Breast epithelium (tissue), 4 donors: ENCODE measurements at regions not wholly inside any gene's neighbourhood (a gene's known extent, or its start where the extent isn't known, plus 50 kb on each side); places are given as distances from the start of the nearest gene placed in this dataset.

Experiments
- DNase-seq, 2 donors: peaks; one replicate each; pipeline ENCODE4 v3.0.0-alpha.2; 2019; ENCODE audit warnings: low spot score in 2 of 2
- H3K27ac ChIP-seq, 2 donors: fragments of 200-600 bp; sonication (generic) in 1 of 2; one replicate each; pipeline ENCODE4 v1.5.1; 2016 to 2019; ENCODE audit warnings: mild to moderate bottlenecking in 1 of 2
- H3K27me3 ChIP-seq, 2 donors: fragments of 200-600 bp; sonication (generic) in 1 of 2; one replicate each; pipeline versions ENCODE4 v1.5.1 to v1.6.0; 2017 to 2019; ENCODE audit warnings: control low read depth in 1 of 2, mild to moderate bottlenecking in 1 of 2
- H3K36me3 ChIP-seq: fragments of 200-600 bp; one replicate; pipeline ENCODE4 v1.5.1; 2019
- H3K4me1 ChIP-seq, 2 donors: fragments of 200-600 bp; sonication (generic); one replicate each; pipeline ENCODE4 v1.5.1; 2016 to 2019; ENCODE audit warnings: control low read depth in 1 of 2
- H3K4me3 ChIP-seq, 3 donors: fragments of 200-600 bp; sonication (generic); 1 replicate in 2 of 3; 2 replicates in 1 of 3; pipeline ENCODE4 v1.5.1; 2016 to 2019; ENCODE audit warnings: mild to moderate bottlenecking in 3 of 3, moderate library complexity in 2 of 3
- H3K9me3 ChIP-seq, 2 donors: fragments of 200-600 bp; sonication (generic) in 1 of 2; one replicate each; pipeline ENCODE4 v1.5.1; 2016 to 2019; ENCODE audit warnings: control low read depth in 1 of 2
- POLR2A ChIP-seq: fragments of 450-650 bp; IDR thresholded peaks from one replicate; pipeline ENCODE4 v1.6.1; 2016; ENCODE audit warnings: antibody characterized with exemption, mild to moderate bottlenecking, moderate library complexity
- POLR2AphosphoS5 ChIP-seq, 3 donors: sonication (generic); formaldehyde crosslinking; IDR thresholded peaks; one replicate each; pipeline ENCODE4 v1.6.1; 2017; ENCODE audit warnings: antibody characterized with exemption in 3 of 3
- intact Hi-C: fragments of 100-400 bp; cut with DNase I; formaldehyde crosslinking; loops from one replicate; pipeline ENCODE4 v1.15.1; 2023; ENCODE audit warnings: low total_unique reads
- TF ChIP-seq, protein P1 (sequence below), 3 donors: fragments of 450-650 bp; IDR thresholded peaks; one replicate each; pipeline ENCODE4 v1.5.1; 2016 to 2017; ENCODE audit warnings: antibody characterized with exemption in 3 of 3, mild to moderate bottlenecking in 3 of 3, moderate library complexity in 3 of 3

DNA sequence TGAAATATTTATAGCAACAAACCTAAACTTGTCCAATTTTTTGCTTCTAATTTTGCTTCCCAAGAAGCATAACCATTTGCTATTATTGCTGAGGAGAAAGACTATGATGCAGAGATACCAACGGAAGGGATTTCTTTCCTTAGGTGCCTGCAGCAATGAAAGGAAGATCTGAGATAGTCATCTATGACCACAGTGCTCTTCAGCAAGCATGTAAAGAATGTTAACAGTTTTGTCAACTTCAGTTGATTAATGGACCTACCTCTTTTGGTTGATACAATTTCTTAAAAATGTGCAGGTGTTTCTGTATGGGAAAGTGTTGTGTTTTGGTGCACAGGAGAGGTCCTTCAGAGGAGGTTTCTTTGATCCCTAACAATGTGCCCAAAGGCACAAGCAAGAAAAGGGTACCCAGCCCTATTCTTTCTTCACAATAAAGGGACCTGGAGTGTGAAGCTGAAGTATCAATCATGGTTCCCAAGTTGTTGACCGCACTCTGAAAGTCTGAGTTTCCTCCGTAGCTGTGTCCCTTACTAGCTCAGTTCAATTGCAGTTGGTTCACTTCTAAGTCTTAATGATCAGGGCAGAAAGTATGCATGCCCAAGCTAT is 307.7 kb upstream of the KCNH8 start:
- H3K4me3 ChIP-seq, result no peak overlapping the region
- H3K9me3 ChIP-seq, result no peaks in the 10 kb centered on the region
- TF ChIP-seq POLR2A (no peak), POLR2AphosphoS5 (IDR thresholded peaks at IDR 0.05) (no peak)
- TF ChIP-seq, protein P1, sequence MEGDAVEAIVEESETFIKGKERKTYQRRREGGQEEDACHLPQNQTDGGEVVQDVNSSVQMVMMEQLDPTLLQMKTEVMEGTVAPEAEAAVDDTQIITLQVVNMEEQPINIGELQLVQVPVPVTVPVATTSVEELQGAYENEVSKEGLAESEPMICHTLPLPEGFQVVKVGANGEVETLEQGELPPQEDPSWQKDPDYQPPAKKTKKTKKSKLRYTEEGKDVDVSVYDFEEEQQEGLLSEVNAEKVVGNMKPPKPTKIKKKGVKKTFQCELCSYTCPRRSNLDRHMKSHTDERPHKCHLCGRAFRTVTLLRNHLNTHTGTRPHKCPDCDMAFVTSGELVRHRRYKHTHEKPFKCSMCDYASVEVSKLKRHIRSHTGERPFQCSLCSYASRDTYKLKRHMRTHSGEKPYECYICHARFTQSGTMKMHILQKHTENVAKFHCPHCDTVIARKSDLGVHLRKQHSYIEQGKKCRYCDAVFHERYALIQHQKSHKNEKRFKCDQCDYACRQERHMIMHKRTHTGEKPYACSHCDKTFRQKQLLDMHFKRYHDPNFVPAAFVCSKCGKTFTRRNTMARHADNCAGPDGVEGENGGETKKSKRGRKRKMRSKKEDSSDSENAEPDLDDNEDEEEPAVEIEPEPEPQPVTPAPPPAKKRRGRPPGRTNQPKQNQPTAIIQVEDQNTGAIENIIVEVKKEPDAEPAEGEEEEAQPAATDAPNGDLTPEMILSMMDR (IDR thresholded peaks at IDR 0.05), result no peak
- no peaks in the 10 kb centered on the region for H3K27me3 ChIP-seq
- H3K27ac ChIP-seq, result no peak overlapping the region
- no peak for DNase-seq
- H3K4me1 ChIP-seq, result no peaks in the 10 kb centered on the region
- intact Hi-C loops, result no loop called here
- H3K36me3 ChIP-seq, result no peaks in the 10 kb centered on the region

DNA sequence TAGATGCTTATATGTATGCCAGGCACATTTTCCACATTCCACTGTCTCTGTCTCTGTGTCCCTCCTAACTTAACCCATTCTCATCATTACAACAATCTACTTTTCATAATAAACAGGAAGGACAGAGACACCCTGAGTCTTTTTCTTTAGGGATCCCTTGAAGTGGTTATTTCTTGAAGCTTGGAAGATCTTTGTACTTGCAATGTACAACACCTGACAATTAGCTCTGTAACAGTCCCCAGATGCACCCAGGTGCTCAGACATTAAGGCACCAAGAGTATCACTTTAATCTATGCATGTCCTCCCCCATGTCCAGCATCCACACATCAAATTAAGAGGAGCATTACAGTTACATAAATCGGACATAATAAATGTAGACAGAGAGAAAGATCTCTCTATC is 309.6 kb upstream of the KCNH8 start:
- Histone ChIP-seq H3K4me3 (no peak overlapping the region), H3K27ac (no peak overlapping the region), H3K36me3 (no peaks in the 10 kb centered on the region), H3K9me3 (no peaks in the 10 kb centered on the region), H3K27me3 (no peaks in the 10 kb centered on the region), H3K4me1 (no peaks in the 10 kb centered on the region)
- intact Hi-C loops, result no loop called here
- TF ChIP-seq, protein P1 (IDR thresholded peaks at IDR 0.05), result no peak
- TF ChIP-seq POLR2A, result no peak
- TF ChIP-seq POLR2AphosphoS5 (IDR thresholded peaks at IDR 0.05), result no peak
- no peak for DNase-seq

DNA sequence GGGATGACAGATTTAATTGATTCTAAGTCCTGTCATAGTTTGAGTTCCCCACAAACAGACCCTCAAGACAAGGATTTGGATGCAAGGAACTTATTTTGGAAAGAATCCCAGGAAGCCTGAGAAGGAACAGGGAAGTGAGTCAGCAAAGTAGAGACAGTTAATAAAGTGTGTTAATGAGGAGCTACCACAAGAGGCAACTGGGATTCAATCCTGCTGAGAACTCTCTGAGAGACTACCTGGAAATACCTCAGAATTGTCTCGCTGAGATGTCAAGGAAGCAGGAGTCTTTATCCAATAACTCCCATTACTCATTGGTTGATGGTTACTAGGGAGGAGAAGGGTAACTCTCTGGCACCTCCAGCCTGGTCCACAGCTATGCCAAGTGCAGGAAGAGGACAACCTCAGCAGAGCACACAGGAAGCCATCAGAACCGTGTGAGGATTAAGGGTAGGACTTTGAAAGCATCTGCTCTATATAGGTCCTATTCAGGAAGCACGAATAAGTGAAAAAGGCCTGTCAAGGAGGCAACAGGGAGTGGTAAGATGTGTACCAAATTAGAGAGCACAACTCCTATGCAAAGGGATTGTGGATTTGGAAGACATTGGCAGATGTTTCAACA is 311.1 kb upstream of the KCNH8 start:
- intact Hi-C loops, result no loop called here
- no peak for DNase-seq
- no peaks in the 10 kb centered on the region for H3K27me3 ChIP-seq
- H3K36me3 ChIP-seq, result no peaks in the 10 kb centered on the region
- no peak overlapping the region for H3K27ac ChIP-seq
- H3K9me3 ChIP-seq, result no peaks in the 10 kb centered on the region
- H3K4me3 ChIP-seq, result no peak overlapping the region
- no peaks in the 10 kb centered on the region for H3K4me1 ChIP-seq
- TF ChIP-seq POLR2AphosphoS5 (IDR thresholded peaks at IDR 0.05) (no peak), POLR2A (no peak)
- TF ChIP-seq, protein P1 (IDR thresholded peaks at IDR 0.05), result no peak

DNA sequence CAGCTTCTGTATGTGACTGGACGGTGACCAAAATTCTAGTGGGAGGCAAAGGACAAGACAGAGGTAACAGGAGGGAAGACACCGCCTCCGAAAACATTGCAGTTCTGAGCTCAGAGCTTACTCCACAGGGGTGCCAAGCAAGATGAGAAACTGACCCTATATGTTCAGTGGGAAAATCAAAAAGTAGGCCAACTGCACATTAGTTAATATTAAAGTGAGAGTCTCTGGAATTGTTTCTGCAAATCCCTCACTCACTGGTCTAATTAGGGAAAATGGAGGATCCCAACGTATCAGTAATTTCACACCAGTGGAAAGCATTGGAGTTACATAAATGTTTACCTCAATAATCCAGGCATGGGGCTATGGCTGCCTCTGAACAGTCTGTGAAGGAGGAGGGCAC is 313.3 kb upstream of the KCNH8 start:
- intact Hi-C loops, result no loop called here
- Histone ChIP-seq H3K27me3 (no peaks in the 10 kb centered on the region), H3K36me3 (no peaks in the 10 kb centered on the region), H3K4me1 (no peaks in the 10 kb centered on the region), H3K9me3 (no peaks in the 10 kb centered on the region), H3K4me3 (no peak overlapping the region), H3K27ac (no peak overlapping the region)
- DNase-seq, result no peak
- TF ChIP-seq POLR2A, result no peak
- TF ChIP-seq, protein P1 (IDR thresholded peaks at IDR 0.05), result no peak
- TF ChIP-seq POLR2AphosphoS5 (IDR thresholded peaks at IDR 0.05), result no peak

DNA sequence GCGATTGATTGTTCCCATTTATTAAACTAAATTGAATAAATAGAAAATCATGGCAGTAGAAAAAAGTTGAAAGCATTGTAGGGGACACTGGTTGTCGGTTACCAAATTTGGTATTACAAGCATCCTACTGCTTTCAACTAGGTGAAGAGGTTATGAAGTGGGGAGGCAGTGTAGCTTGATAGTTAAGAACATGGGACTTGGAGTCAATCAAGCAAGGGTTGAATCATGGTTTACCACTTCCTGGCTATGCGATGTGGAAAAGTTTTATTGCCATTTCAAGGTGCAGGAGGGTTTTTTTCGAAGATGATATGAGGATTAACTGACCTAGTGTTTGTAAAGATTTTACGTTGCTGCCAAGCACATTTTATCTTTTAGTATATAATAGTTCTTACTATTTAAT is 318.2 kb upstream of the KCNH8 start:
- DNase-seq, result no peak
- Histone ChIP-seq H3K27me3 (no peaks in the 10 kb centered on the region), H3K36me3 (no peaks in the 10 kb centered on the region), H3K4me3 (no peak overlapping the region), H3K4me1 (no peaks in the 10 kb centered on the region), H3K27ac (no peak overlapping the region), H3K9me3 (no peaks in the 10 kb centered on the region)
- intact Hi-C loops, result no loop called here
- TF ChIP-seq POLR2A (no peak), POLR2AphosphoS5 (IDR thresholded peaks at IDR 0.05) (no peak)
- TF ChIP-seq, protein P1 (IDR thresholded peaks at IDR 0.05), result no peak
